ENCODE measurements at regions not wholly inside any gene's neighbourhood (a gene's known extent, or its start where the extent isn't known, plus 50 kb on each side); places are given as distances from the start of the nearest gene placed in this dataset.

- intact Hi-C loops (cut with DNase I) = no loop called here
- no peak for ATAC-seq
- Histone ChIP-seq H3K36me3 (no peaks in the 10 kb centered on the region), H3K27ac (no peak overlapping the region), H3K4me1 (no peaks in the 10 kb centered on the region), H3K27me3 (no peaks in the 10 kb centered on the region), H3K4me3 (no peak overlapping the region), H3K9me3 (no peaks in the 10 kb centered on the region)
- no peak for TF ChIP-seq CTCF (IDR thresholded peaks at IDR 0.05)
- FAIRE-seq = no peak
- no peak for DNase-seq
- 75 to 92% methylated on average over 1 of the region's 1 CpG for WGBS, 2 donors
Measured at GRCh38 chr3:107112356-107112755, 264.9 kb upstream of the CCDC54 start.

GRCh38 chr3:107116251-107116650 lies 261.0 kb upstream of the CCDC54 start:
- FAIRE-seq (no peak), ATAC-seq (no peak), DNase-seq (no peak)
- WGBS, 2 donors = 86 to 91% methylated on average over 17 of the region's 17 CpGs
- H3K9me3 ChIP-seq = no peaks in the 10 kb centered on the region
- intact Hi-C loops (cut with DNase I) = no loop called here
- no peak overlapping the region for H3K4me3 ChIP-seq
- H3K27ac ChIP-seq = no peak overlapping the region
- no peak for TF ChIP-seq CTCF (IDR thresholded peaks at IDR 0.05)
- no peaks in the 10 kb centered on the region for H3K27me3 ChIP-seq
- H3K4me1 ChIP-seq = no peaks in the 10 kb centered on the region
- no peaks in the 10 kb centered on the region for H3K36me3 ChIP-seq

- Histone ChIP-seq H3K4me3 (no peak overlapping the region), H3K4me1 (no peaks in the 10 kb centered on the region), H3K27ac (no peak overlapping the region), H3K36me3 (no peaks in the 10 kb centered on the region), H3K9me3 (no peaks in the 10 kb centered on the region), H3K27me3 (no peaks in the 10 kb centered on the region)
- intact Hi-C loops (cut with DNase I) = no loop called here
- no peak for DNase-seq
- ATAC-seq = no peak
- no peak for TF ChIP-seq CTCF (IDR thresholded peaks at IDR 0.05)
- no peak for FAIRE-seq
- WGBS, 2 donors = 88 to 96% methylated on average over 4 of the region's 4 CpGs
Measured at GRCh38 chr3:107117156-107117555, 260.1 kb upstream of the CCDC54 start.

- intact Hi-C loops (cut with DNase I) = no loop called here
- FAIRE-seq (no peak), DNase-seq (no peak)
Measured at GRCh38 chr3:107117922-107118536, 259.2 kb upstream of the CCDC54 start.

More at GRCh38 chr3:107117922-107118536, 259.2 kb upstream of the CCDC54 start:
- H3K36me3 ChIP-seq = no peaks in the 10 kb centered on the region
- no peaks in the 10 kb centered on the region for H3K27me3 ChIP-seq
- ATAC-seq = peak in 3 of 4 donors; percentile 33 to 63 (median 38)
- H3K9me3 ChIP-seq = no peaks in the 10 kb centered on the region
- 42 to 44% methylated on average over 10 of the region's 10 CpGs for WGBS, 2 donors
- no peak overlapping the region for H3K27ac ChIP-seq
- TF ChIP-seq CTCF (IDR thresholded peaks at IDR 0.05) = no peak
- no peaks in the 10 kb centered on the region for H3K4me1 ChIP-seq
- no peak overlapping the region for H3K4me3 ChIP-seq

Data from pancreas (tissue), 10 donors.